GM12875 (cell line): ENCODE measurements at regions not wholly inside any gene's neighbourhood (a gene's known extent, or its start where the extent isn't known, plus 50 kb on each side); places are given as distances from the start of the nearest gene placed in this dataset.
"Not testable (repeated sequence)": the region's sequence is repeated elsewhere in the genome, so short reads cannot be mapped to it uniquely, and the experiment has no call there.

Source experiments
- H3K4me3 ChIP-seq: one replicate; pipeline ENCODE4 v1.5.1; 2011; ENCODE audit warnings: low read depth, low read length, control low read depth
- TF ChIP-seq, protein P1 (sequence below): IDR thresholded peaks from 2 replicates; pipeline ENCODE4 v1.5.1; 2011; ENCODE audit warnings: low read depth, mild to moderate bottlenecking, control low read depth, inconsistent platforms, low read length, moderate library complexity, borderline replicate concordance; ENCODE audit not compliant: insufficient read depth

DNA sequence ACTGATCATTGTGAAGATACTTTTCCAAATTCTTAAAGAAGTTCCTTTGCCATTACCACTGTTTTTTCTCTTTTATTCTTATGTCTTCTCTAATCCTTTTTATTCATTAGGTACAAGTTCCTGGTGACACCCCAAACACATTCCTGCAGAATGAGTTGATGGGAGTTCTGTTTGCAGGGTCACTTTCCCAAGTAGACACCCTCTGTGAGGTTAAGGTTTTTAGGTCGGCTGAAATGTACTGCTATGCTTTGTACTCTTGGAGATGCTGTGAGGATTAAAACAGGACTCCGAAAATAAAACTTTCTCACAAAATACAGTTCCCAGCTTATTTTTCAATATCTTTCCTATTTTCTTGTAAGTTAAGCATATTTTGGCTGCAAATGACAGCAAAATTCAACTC is 143.3 kb upstream of the TLE4 start:
- H3K4me3 ChIP-seq = no peak overlapping the region
- TF ChIP-seq, protein P1, sequence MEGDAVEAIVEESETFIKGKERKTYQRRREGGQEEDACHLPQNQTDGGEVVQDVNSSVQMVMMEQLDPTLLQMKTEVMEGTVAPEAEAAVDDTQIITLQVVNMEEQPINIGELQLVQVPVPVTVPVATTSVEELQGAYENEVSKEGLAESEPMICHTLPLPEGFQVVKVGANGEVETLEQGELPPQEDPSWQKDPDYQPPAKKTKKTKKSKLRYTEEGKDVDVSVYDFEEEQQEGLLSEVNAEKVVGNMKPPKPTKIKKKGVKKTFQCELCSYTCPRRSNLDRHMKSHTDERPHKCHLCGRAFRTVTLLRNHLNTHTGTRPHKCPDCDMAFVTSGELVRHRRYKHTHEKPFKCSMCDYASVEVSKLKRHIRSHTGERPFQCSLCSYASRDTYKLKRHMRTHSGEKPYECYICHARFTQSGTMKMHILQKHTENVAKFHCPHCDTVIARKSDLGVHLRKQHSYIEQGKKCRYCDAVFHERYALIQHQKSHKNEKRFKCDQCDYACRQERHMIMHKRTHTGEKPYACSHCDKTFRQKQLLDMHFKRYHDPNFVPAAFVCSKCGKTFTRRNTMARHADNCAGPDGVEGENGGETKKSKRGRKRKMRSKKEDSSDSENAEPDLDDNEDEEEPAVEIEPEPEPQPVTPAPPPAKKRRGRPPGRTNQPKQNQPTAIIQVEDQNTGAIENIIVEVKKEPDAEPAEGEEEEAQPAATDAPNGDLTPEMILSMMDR = no peak

DNA sequence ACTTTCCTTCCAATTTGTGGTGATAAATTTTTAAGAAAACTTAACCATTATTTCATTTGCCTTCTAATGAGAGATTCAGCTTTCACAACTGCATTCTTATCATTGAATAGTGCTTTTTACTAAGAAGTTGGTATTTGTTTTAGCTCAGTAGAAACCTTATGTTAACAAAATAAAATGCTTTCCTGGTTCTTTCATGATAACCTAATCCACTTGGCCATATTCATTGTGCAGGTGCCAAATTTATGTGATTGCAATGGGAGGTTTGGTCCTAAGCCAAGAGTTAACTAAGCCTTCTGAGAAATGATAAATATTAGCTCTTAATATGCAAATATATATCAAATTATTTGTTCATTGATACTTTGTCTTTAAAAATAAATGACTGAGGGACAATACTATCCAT is 141.1 kb upstream of the TLE4 start:
- TF ChIP-seq, protein P1 = no peak
- no peak overlapping the region for H3K4me3 ChIP-seq

DNA sequence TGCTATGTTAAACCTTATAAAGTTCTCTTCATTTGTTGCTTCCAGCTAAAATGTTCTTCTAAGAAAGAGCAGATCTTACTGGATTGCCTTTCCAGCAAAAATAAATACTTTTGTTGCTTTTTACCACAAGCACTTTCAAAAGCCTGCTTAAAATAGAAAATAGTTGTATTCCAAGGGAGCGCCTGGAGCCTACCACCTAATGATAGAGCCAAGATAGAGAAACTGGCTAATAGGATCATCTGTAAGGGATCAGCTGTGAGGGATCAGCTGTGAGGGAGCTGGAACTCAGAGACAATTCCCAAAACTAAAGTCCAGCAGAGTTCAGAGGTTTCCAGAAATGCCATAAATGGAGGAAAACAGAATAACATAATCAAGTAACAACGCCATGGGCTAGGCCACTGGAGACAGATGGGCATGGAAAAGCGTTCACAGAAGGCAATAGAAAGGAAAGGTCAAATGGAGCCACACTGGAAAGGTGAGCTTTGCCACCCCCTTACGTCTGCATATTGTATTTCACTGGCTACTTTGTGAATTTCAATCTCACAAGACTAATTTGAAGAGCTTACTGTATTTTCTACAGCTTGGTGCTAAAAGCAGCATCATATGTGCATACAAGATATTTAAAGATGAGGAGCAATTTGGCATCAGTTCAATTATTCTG is 140.6 kb upstream of the TLE4 start:
- TF ChIP-seq, protein P1 = no peak
- no peak overlapping the region for H3K4me3 ChIP-seq

DNA sequence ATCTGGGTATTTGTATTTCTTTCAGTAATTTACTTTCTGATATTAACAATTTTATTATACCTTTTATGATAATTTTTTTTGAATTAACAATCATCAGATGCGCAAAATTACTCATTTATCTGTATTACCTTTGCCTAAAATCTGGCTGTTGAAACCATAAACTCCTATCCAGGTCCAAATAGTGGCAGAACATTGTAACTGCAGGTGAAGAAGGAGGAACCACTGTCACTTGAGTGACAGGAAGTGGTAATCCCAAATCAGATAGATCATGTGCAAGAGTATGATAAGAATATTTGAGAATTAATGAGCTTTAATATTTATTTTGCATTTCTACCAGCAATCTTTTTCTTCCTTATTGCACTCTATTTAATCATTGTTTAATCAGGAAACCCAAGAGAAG is 139.3 kb upstream of the TLE4 start:
- H3K4me3 ChIP-seq = no peak overlapping the region
- TF ChIP-seq, protein P1 = no peak

DNA sequence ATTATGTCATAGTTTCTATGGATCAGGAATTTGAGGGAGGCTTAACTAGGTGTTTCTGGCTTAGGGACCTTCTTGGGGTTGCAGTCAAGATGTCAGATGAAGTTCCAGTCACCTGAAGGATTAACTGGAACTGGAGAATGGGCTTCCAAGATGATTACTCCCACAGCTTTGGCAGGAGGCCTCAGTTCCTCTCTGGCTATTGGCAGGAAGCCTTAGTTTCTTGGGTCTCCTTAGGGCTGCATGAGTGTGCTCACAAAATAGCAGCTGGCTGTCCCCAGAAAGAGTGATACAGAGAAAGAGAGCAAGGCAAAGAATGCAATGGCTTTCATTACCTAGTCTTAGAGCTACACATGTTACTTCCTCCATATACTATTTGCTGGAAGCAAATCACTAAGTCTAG is 138.1 kb upstream of the TLE4 start:
- TF ChIP-seq, protein P1 = no peak
- H3K4me3 ChIP-seq = no peak overlapping the region

DNA sequence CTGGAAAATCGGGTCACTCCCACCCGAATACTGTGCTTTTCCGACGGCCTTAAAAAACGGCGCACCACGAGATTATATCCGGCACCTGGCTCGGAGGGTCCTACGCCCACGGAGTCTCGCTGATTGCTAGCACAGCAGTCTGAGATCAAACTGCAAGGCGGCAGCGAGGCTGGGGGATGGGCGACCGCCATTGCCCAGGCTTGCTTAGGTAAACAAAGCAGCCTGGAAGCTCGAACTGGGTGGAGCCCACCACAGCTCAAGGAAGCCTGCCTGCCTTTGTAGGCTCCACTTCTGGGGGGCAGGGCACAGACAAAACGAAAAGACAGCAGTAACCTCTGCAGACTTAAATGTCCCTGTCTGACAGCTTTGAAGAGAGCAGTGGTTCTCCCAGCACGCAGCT is 132.5 kb upstream of the TLE4 start:
- not testable (repeated sequence) for H3K4me3 ChIP-seq

DNA sequence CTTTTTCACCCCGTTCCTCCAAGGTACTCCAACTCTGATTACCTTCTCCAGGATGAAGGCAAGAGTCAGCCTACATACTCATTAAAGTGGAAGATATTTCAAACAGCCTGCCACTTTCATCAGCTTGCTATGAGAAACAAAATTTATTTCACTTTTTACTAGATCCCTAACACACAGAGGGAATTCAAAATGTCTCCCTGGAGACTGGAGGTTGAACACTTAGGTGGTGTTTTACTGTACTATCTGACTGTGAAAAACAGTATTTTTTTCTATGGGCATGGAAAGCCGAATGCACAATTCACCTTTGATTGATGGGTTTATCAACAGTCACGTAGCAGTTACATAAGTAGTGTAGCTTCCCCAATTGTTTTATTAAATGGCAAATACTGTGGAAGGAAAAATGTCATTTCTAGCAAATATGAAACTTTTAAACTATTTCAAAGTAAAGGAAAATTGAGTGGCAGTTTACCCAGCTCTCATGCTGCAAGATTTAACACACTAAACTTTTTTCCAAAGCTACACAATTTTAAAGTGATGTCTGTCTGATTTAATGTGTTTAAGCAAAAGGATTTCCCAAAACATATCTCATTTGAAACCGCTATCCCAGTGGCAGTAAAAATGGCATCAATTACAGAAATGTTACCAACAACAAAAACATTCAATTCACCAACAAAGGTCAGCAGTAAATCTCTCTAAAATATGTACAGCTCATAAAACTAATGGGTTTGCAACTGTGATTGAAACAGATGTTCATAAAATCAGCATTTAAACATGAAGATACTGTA is 125.0 kb upstream of the TLE4 start:
- no peak overlapping the region for H3K4me3 ChIP-seq
- TF ChIP-seq, protein P1 = no peak
